Skeletal muscle tissue (tissue), 3 donors: ENCODE measurements at regions not wholly inside any gene's neighbourhood (a gene's known extent, or its start where the extent isn't known, plus 50 kb on each side); places are given as distances from the start of the nearest gene placed in this dataset.

Experiments used
- H3K27ac ChIP-seq: one replicate; pipeline ENCODE4 v1.7.0; 2013; ENCODE audit warnings: mild to moderate bottlenecking, low read depth, low read length, inconsistent platforms
- H3K27me3 ChIP-seq, 3 donors: one replicate each; pipeline ENCODE4 v1.7.0; 2013; ENCODE audit warnings: low read length in 3 of 3; ENCODE audit not compliant: control insufficient read depth in 3 of 3, insufficient read depth in 3 of 3
- H3K36me3 ChIP-seq, 3 donors: one replicate each; pipeline ENCODE4 v1.7.0; 2013; ENCODE audit warnings: low read length in 3 of 3; ENCODE audit not compliant: control insufficient read depth in 3 of 3, insufficient read depth in 3 of 3
- H3K4me1 ChIP-seq, 3 donors: one replicate each; pipeline ENCODE4 v1.7.0; 2013; ENCODE audit warnings: low read length in 3 of 3, mild to moderate bottlenecking in 3 of 3; ENCODE audit not compliant: control insufficient read depth in 3 of 3, insufficient read depth in 3 of 3
- H3K4me3 ChIP-seq, 3 donors: one replicate each; pipeline ENCODE4 v1.7.0; 2013; ENCODE audit warnings: low read length in 3 of 3
- H3K9ac ChIP-seq, 3 donors: one replicate each; pipeline ENCODE4 v1.7.0; 2013; ENCODE audit warnings: low read length in 3 of 3, mild to moderate bottlenecking in 3 of 3, moderate library complexity in 2 of 3, low read depth in 1 of 3
- H3K9me3 ChIP-seq, 3 donors: one replicate each; pipeline ENCODE4 v1.7.0; 2013; ENCODE audit warnings: low read length in 3 of 3; ENCODE audit not compliant: control insufficient read depth in 3 of 3
- donor health status: Osteomylitis.

GRCh38 chr16:63690267-63690666 lies 1431.6 kb downstream of the CDH11 start:
- Histone ChIP-seq H3K27ac (no peak overlapping the region), H3K4me3 (no peak overlapping the region), H3K27me3 (no peaks in the 10 kb centered on the region), H3K9me3 (no peaks in the 10 kb centered on the region), H3K9ac (no peak overlapping the region), H3K36me3 (no peaks in the 10 kb centered on the region), H3K4me1 (no peaks in the 10 kb centered on the region)

GRCh38 chr16:63689068-63689467 lies 1432.8 kb downstream of the CDH11 start:
- no peak overlapping the region for H3K4me3 ChIP-seq
- H3K9me3 ChIP-seq, result no peaks in the 10 kb centered on the region
- no peaks in the 10 kb centered on the region for H3K4me1 ChIP-seq
- H3K27me3 ChIP-seq, result no peaks in the 10 kb centered on the region
- H3K9ac ChIP-seq, result no peak overlapping the region
- no peaks in the 10 kb centered on the region for H3K36me3 ChIP-seq
- H3K27ac ChIP-seq, result no peak overlapping the region

GRCh38 chr16:63684149-63685101 lies 1437.4 kb downstream of the CDH11 start:
- no peak overlapping the region for H3K9ac ChIP-seq
- H3K4me1 ChIP-seq, result no peaks in the 10 kb centered on the region
- no peak overlapping the region for H3K4me3 ChIP-seq
- no peaks in the 10 kb centered on the region for H3K9me3 ChIP-seq
- no peaks in the 10 kb centered on the region for H3K27me3 ChIP-seq
- no peak overlapping the region for H3K27ac ChIP-seq
- H3K36me3 ChIP-seq, result no peaks in the 10 kb centered on the region

GRCh38 chr16:63682844-63683243 lies 1439.0 kb downstream of the CDH11 start:
- H3K27me3 ChIP-seq, result no peaks in the 10 kb centered on the region
- H3K27ac ChIP-seq, result no peak overlapping the region
- no peaks in the 10 kb centered on the region for H3K36me3 ChIP-seq
- H3K9me3 ChIP-seq, result no peaks in the 10 kb centered on the region
- H3K4me1 ChIP-seq, result no peaks in the 10 kb centered on the region
- H3K9ac ChIP-seq, result no peak overlapping the region
- no peak overlapping the region for H3K4me3 ChIP-seq

- Histone ChIP-seq H3K4me1 (no peaks in the 10 kb centered on the region), H3K9ac (no peak overlapping the region), H3K36me3 (no peaks in the 10 kb centered on the region), H3K27me3 (no peaks in the 10 kb centered on the region), H3K27ac (no peak overlapping the region), H3K9me3 (no peaks in the 10 kb centered on the region), H3K4me3 (no peak overlapping the region)
These were observed 1449.4 kb downstream of the CDH11 start for GRCh38 chr16:63672493-63672892.

GRCh38 chr16:63663155-63663554 lies 1458.7 kb downstream of the CDH11 start:
- Histone ChIP-seq H3K4me1 (no peaks in the 10 kb centered on the region), H3K36me3 (no peaks in the 10 kb centered on the region), H3K27me3 (no peaks in the 10 kb centered on the region), H3K27ac (no peak overlapping the region), H3K9me3 (no peaks in the 10 kb centered on the region), H3K9ac (no peak overlapping the region), H3K4me3 (no peak overlapping the region)

- Histone ChIP-seq H3K27ac (no peak overlapping the region), H3K9ac (no peak overlapping the region), H3K4me3 (no peak overlapping the region), H3K4me1 (no peaks in the 10 kb centered on the region), H3K27me3 (no peaks in the 10 kb centered on the region), H3K9me3 (no peaks in the 10 kb centered on the region), H3K36me3 (no peaks in the 10 kb centered on the region)
These were observed 1466.0 kb downstream of the CDH11 start for GRCh38 chr16:63655846-63656245.

- Histone ChIP-seq H3K36me3 (no peaks in the 10 kb centered on the region), H3K27ac (no peak overlapping the region), H3K9ac (no peak overlapping the region), H3K4me1 (no peaks in the 10 kb centered on the region), H3K27me3 (no peaks in the 10 kb centered on the region), H3K9me3 (no peaks in the 10 kb centered on the region), H3K4me3 (no peak overlapping the region)
These were observed 1468.6 kb downstream of the CDH11 start for GRCh38 chr16:63653044-63653839.

GRCh38 chr16:63652091-63652490 lies 1469.8 kb downstream of the CDH11 start:
- H3K36me3 ChIP-seq, result no peaks in the 10 kb centered on the region

GRCh38 chr16:63650550-63650949 lies 1471.3 kb downstream of the CDH11 start:
- Histone ChIP-seq H3K27me3 (no peaks in the 10 kb centered on the region), H3K36me3 (no peaks in the 10 kb centered on the region), H3K27ac (no peak overlapping the region), H3K4me3 (no peak overlapping the region), H3K9me3 (no peaks in the 10 kb centered on the region), H3K9ac (no peak overlapping the region), H3K4me1 (no peaks in the 10 kb centered on the region)

More at GRCh38 chr16:63652091-63652490, 1469.8 kb downstream of the CDH11 start:
- no peaks in the 10 kb centered on the region for H3K27me3 ChIP-seq
- H3K4me3 ChIP-seq, result no peak overlapping the region
- H3K9ac ChIP-seq, result no peak overlapping the region
- no peak overlapping the region for H3K27ac ChIP-seq
- no peaks in the 10 kb centered on the region for H3K4me1 ChIP-seq
- no peaks in the 10 kb centered on the region for H3K9me3 ChIP-seq
